ENCODE measurements at regions not wholly inside any gene's neighbourhood (a gene's known extent, or its start where the extent isn't known, plus 50 kb on each side); places are given as distances from the start of the nearest gene placed in this dataset.

- H3K27me3 ChIP-seq = no peaks in the 10 kb centered on the region
- H3K4me3 ChIP-seq = no peak overlapping the region
- H3K36me3 ChIP-seq = no peaks in the 10 kb centered on the region
- H3K9me3 ChIP-seq = no peaks in the 10 kb centered on the region
- no peak for DNase-seq
These were observed 663.6 kb downstream of the IRS1 start for GRCh38 chr2:226135861-226136548.

GRCh38 chr2:226132323-226133215 is 667.1 kb downstream of the IRS1 start:
- no peak overlapping the region for H3K4me3 ChIP-seq
- no peaks in the 10 kb centered on the region for H3K9me3 ChIP-seq
- no peaks in the 10 kb centered on the region for H3K27me3 ChIP-seq
- DNase-seq = no peak
- no peaks in the 10 kb centered on the region for H3K36me3 ChIP-seq

- Histone ChIP-seq H3K9me3 (no peaks in the 10 kb centered on the region), H3K27me3 (no peaks in the 10 kb centered on the region), H3K4me3 (no peak overlapping the region), H3K36me3 (no peaks in the 10 kb centered on the region)
- DNase-seq = no peak
These were observed 668.3 kb downstream of the IRS1 start for GRCh38 chr2:226131299-226131784.

- Histone ChIP-seq H3K27me3 (no peaks in the 10 kb centered on the region), H3K9me3 (no peaks in the 10 kb centered on the region), H3K36me3 (no peaks in the 10 kb centered on the region), H3K4me3 (no peak overlapping the region)
- no peak for DNase-seq
These were observed 669.4 kb downstream of the IRS1 start for GRCh38 chr2:226130192-226130591.

- no peak for DNase-seq
- Histone ChIP-seq H3K4me3 (no peak overlapping the region), H3K9me3 (no peaks in the 10 kb centered on the region), H3K36me3 (no peaks in the 10 kb centered on the region), H3K27me3 (no peaks in the 10 kb centered on the region)
These were observed 671.9 kb downstream of the IRS1 start for GRCh38 chr2:226127682-226128081.

GRCh38 chr2:226126104-226126503 is 673.5 kb downstream of the IRS1 start:
- H3K36me3 ChIP-seq = no peaks in the 10 kb centered on the region
- H3K27me3 ChIP-seq = no peaks in the 10 kb centered on the region
- no peak overlapping the region for H3K4me3 ChIP-seq
- no peak for DNase-seq
- no peaks in the 10 kb centered on the region for H3K9me3 ChIP-seq

- Histone ChIP-seq H3K27me3 (no peaks in the 10 kb centered on the region), H3K36me3 (no peaks in the 10 kb centered on the region)
- no peak for DNase-seq
These were observed 674.3 kb downstream of the IRS1 start for GRCh38 chr2:226125176-226125883.

GRCh38 chr2:226124548-226125011 is 675.0 kb downstream of the IRS1 start:
- no peaks in the 10 kb centered on the region for H3K27me3 ChIP-seq
- no peaks in the 10 kb centered on the region for H3K9me3 ChIP-seq
- H3K4me3 ChIP-seq = no peak overlapping the region
- H3K36me3 ChIP-seq = no peaks in the 10 kb centered on the region
- DNase-seq = peak; percentile 57

More at GRCh38 chr2:226125176-226125883, 674.3 kb downstream of the IRS1 start:
- Histone ChIP-seq H3K9me3 (no peaks in the 10 kb centered on the region), H3K4me3 (no peak overlapping the region)

GRCh38 chr2:226123300-226123699 is 676.3 kb downstream of the IRS1 start:
- Histone ChIP-seq H3K4me3 (no peak overlapping the region), H3K9me3 (no peaks in the 10 kb centered on the region), H3K36me3 (no peaks in the 10 kb centered on the region), H3K27me3 (no peaks in the 10 kb centered on the region)
- DNase-seq = no peak

- Histone ChIP-seq H3K4me3 (no peak overlapping the region), H3K9me3 (no peaks in the 10 kb centered on the region), H3K27me3 (no peaks in the 10 kb centered on the region), H3K36me3 (no peaks in the 10 kb centered on the region)
- DNase-seq = no peak
These were observed 677.6 kb downstream of the IRS1 start for GRCh38 chr2:226122041-226122440.

- Histone ChIP-seq H3K4me3 (no peak overlapping the region), H3K36me3 (no peaks in the 10 kb centered on the region), H3K9me3 (peaks cover under 1% of the 10 kb centered on the region), H3K27me3 (no peaks in the 10 kb centered on the region)
- no peak for DNase-seq
These were observed 678.4 kb downstream of the IRS1 start for GRCh38 chr2:226121046-226121738.

GRCh38 chr2:226118471-226119429 is 680.9 kb downstream of the IRS1 start:
- H3K4me3 ChIP-seq = no peak overlapping the region
- peaks cover 5% of the 10 kb centered on the region for H3K9me3 ChIP-seq
- H3K36me3 ChIP-seq = no peaks in the 10 kb centered on the region
- peak; percentile 71 for DNase-seq
- no peaks in the 10 kb centered on the region for H3K27me3 ChIP-seq

GRCh38 chr2:226117510-226118065 is 682.0 kb downstream of the IRS1 start:
- no peaks in the 10 kb centered on the region for H3K27me3 ChIP-seq
- DNase-seq = no peak
- no peak overlapping the region for H3K4me3 ChIP-seq
- peaks cover 10% of the 10 kb centered on the region for H3K9me3 ChIP-seq
- no peaks in the 10 kb centered on the region for H3K36me3 ChIP-seq

- H3K9me3 ChIP-seq = peaks cover 10% of the 10 kb centered on the region
- no peaks in the 10 kb centered on the region for H3K27me3 ChIP-seq
- no peak overlapping the region for H3K4me3 ChIP-seq
- no peak for DNase-seq
- H3K36me3 ChIP-seq = no peaks in the 10 kb centered on the region
These were observed 683.3 kb downstream of the IRS1 start for GRCh38 chr2:226116346-226116745.

GRCh38 chr2:226115832-226116200 is 683.8 kb downstream of the IRS1 start:
- Histone ChIP-seq H3K4me3 (no peak overlapping the region), H3K9me3 (peaks cover 10% of the 10 kb centered on the region), H3K27me3 (no peaks in the 10 kb centered on the region), H3K36me3 (no peaks in the 10 kb centered on the region)
- no peak for DNase-seq

Data from MG63 (cell line).